ENCODE measurements at regions not wholly inside any gene's neighbourhood (a gene's known extent, or its start where the extent isn't known, plus 50 kb on each side); places are given as distances from the start of the nearest gene placed in this dataset.

DNA sequence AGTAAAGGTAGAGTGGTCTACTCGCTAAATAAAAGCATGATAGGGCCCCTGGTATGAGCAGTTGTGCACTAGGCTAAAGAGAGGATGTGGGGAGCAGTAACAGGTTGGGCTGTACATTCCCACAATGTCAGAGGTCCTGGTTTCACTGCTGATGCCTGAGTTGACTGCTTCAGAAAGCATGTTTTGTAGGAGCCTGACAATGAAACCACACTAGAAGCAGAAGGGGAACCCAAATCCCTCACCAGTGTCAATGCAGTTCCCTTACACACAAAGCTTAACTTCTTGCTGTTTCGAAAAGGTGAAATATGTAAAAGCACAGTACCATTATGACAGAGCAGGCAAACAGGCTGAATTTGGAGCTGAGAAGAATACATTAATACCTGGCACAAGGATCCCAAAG lies 291.7 kb upstream of the KYNU start:
- TF ChIP-seq CTCF (IDR thresholded peaks at IDR 0.05 in 4 of 5, conservative IDR thresholded peaks at IDR 0.05 in 1 of 5) (no peak), POLR2A (IDR thresholded peaks at IDR 0.05) (no peak)

All from gastrocnemius medialis (tissue), 4 donors.